ENCODE measurements at regions not wholly inside any gene's neighbourhood (a gene's known extent, or its start where the extent isn't known, plus 50 kb on each side); places are given as distances from the start of the nearest gene placed in this dataset.

- H3K27me3 ChIP-seq = no peaks in the 10 kb centered on the region
- H3K27ac ChIP-seq = no peak overlapping the region
- H3K4me1 ChIP-seq = no peaks in the 10 kb centered on the region
- intact Hi-C loops (cut with DNase I; ENCODE audit: low total_unique reads) = no loop called here
- H3K4me3 ChIP-seq = no peak overlapping the region
- H3K9me3 ChIP-seq = no peaks in the 10 kb centered on the region
- TF ChIP-seq POLR2A (IDR thresholded peaks at IDR 0.05) (no peak), POLR2AphosphoS5 (IDR thresholded peaks at IDR 0.05) (no peak)
- TF ChIP-seq, protein P1, sequence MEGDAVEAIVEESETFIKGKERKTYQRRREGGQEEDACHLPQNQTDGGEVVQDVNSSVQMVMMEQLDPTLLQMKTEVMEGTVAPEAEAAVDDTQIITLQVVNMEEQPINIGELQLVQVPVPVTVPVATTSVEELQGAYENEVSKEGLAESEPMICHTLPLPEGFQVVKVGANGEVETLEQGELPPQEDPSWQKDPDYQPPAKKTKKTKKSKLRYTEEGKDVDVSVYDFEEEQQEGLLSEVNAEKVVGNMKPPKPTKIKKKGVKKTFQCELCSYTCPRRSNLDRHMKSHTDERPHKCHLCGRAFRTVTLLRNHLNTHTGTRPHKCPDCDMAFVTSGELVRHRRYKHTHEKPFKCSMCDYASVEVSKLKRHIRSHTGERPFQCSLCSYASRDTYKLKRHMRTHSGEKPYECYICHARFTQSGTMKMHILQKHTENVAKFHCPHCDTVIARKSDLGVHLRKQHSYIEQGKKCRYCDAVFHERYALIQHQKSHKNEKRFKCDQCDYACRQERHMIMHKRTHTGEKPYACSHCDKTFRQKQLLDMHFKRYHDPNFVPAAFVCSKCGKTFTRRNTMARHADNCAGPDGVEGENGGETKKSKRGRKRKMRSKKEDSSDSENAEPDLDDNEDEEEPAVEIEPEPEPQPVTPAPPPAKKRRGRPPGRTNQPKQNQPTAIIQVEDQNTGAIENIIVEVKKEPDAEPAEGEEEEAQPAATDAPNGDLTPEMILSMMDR (IDR thresholded peaks at IDR 0.05) = no peak
- no peak for DNase-seq (ENCODE audit: low spot score in 2 of 2)
- no peaks in the 10 kb centered on the region for H3K36me3 ChIP-seq
Measured at GRCh38 chr6:22106451-22106850, 190.4 kb downstream of the PRL start.

DNA sequence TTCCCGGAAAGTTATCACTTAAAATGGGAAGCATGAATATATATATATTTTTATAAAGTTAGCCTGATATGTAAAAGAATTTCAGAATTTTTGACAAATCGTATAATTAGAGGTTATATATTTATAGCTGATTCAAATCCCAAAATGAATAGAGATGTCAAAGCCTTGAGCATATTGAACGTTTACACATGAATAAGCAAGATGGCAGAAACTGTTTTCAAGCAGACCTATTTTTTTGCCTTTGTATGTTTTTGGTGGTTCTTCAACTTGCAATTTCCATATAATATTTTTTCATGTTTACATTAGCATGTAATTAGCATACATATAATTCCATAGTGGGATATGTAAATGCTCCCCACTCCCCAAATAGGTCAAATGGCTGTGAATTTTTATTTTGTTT lies 189.9 kb downstream of the PRL start:
- intact Hi-C loops (cut with DNase I; ENCODE audit: low total_unique reads) = no loop called here

DNA sequence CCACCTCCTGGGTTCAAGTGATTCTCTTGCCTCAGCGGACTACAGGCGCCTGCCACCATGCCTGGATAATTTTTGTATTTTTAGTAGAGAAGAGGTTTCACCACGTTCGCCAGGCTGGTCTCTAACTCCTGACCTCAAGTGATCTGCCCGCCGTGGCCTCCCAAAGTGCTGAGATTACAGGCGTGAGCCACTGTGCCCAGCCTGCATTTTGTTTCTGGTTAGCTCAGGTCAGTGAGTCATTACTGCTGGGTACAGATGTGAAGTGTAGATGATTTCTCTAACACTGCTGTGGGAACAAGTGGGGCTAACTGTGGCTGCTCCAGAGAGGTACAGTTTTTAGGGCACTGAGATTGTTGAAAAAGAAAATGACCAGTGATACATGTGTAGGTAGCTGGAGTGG lies 188.6 kb downstream of the PRL start:
- DNase-seq (ENCODE audit: low spot score in 2 of 2) = no peak
- H3K36me3 ChIP-seq = no peaks in the 10 kb centered on the region
- no peaks in the 10 kb centered on the region for H3K27me3 ChIP-seq
- no peak overlapping the region for H3K27ac ChIP-seq
- TF ChIP-seq, protein P1 (IDR thresholded peaks at IDR 0.05) = no peak
- no peak for TF ChIP-seq POLR2A (IDR thresholded peaks at IDR 0.05)
- TF ChIP-seq POLR2AphosphoS5 (IDR thresholded peaks at IDR 0.05) = no peak
- intact Hi-C loops (cut with DNase I; ENCODE audit: low total_unique reads) = no loop called here
- H3K4me3 ChIP-seq = no peak overlapping the region
- no peaks in the 10 kb centered on the region for H3K9me3 ChIP-seq
- H3K4me1 ChIP-seq = no peaks in the 10 kb centered on the region

More for the DNA sequence above, 189.9 kb downstream of the PRL start:
- H3K4me1 ChIP-seq = no peaks in the 10 kb centered on the region
- H3K27me3 ChIP-seq = no peaks in the 10 kb centered on the region
- no peak overlapping the region for H3K4me3 ChIP-seq
- H3K27ac ChIP-seq = no peak overlapping the region
- H3K36me3 ChIP-seq = no peaks in the 10 kb centered on the region
- TF ChIP-seq POLR2A (IDR thresholded peaks at IDR 0.05) (no peak), POLR2AphosphoS5 (IDR thresholded peaks at IDR 0.05) (no peak)
- TF ChIP-seq, protein P1 (IDR thresholded peaks at IDR 0.05) = no peak
- DNase-seq (ENCODE audit: low spot score in 2 of 2) = no peak
- no peaks in the 10 kb centered on the region for H3K9me3 ChIP-seq

- H3K4me1 ChIP-seq = no peaks in the 10 kb centered on the region
- no peak for DNase-seq (ENCODE audit: low spot score in 2 of 2)
- no peaks in the 10 kb centered on the region for H3K9me3 ChIP-seq
- no peak overlapping the region for H3K4me3 ChIP-seq
- intact Hi-C loops (cut with DNase I; ENCODE audit: low total_unique reads) = no loop called here
- no peaks in the 10 kb centered on the region for H3K27me3 ChIP-seq
- no peaks in the 10 kb centered on the region for H3K36me3 ChIP-seq
- no peak overlapping the region for H3K27ac ChIP-seq
- TF ChIP-seq, protein P1 (IDR thresholded peaks at IDR 0.05) = no peak
- TF ChIP-seq POLR2AphosphoS5 (IDR thresholded peaks at IDR 0.05) (no peak), POLR2A (IDR thresholded peaks at IDR 0.05) (no peak)
Measured at GRCh38 chr6:22110061-22110460, 186.8 kb downstream of the PRL start.

- H3K27me3 ChIP-seq = no peaks in the 10 kb centered on the region
- intact Hi-C loops (cut with DNase I; ENCODE audit: low total_unique reads) = no loop called here
- no peak for DNase-seq (ENCODE audit: low spot score in 2 of 2)
- H3K4me1 ChIP-seq = no peaks in the 10 kb centered on the region
- no peaks in the 10 kb centered on the region for H3K9me3 ChIP-seq
- H3K27ac ChIP-seq = no peak overlapping the region
- no peak overlapping the region for H3K4me3 ChIP-seq
- no peak for TF ChIP-seq POLR2AphosphoS5 (IDR thresholded peaks at IDR 0.05)
- TF ChIP-seq, protein P1 (IDR thresholded peaks at IDR 0.05) = no peak
- no peak for TF ChIP-seq POLR2A (IDR thresholded peaks at IDR 0.05)
- no peaks in the 10 kb centered on the region for H3K36me3 ChIP-seq
Measured at GRCh38 chr6:22112461-22112860, 184.4 kb downstream of the PRL start.

Data from breast epithelium (tissue), 4 donors.